Natural killer cell treated with Interleukin-12 subunit alpha and Interleukin-12 subunit beta and Interleukin-15 and Interleukin-18, amount 100 ng/mL, for 72 hours (primary cell): ENCODE measurements at regions not wholly inside any gene's neighbourhood (a gene's known extent, or its start where the extent isn't known, plus 50 kb on each side); places are given as distances from the start of the nearest gene placed in this dataset.
A peak's percentile ranks its signal among the peaks of the same experiment; 100 is the strongest.

Experiments used
- ATAC-seq, 2 donors: fragments of 150-1000 bp; cut with Tn5 transposase in 1 of 2; sonication (Bioruptor Pico), chemical (Tn5 transposase) in 1 of 2; 2 replicates each; pipeline ENCODE4 v1.10.0; 2021
- DNase-seq: peaks from one replicate; pipeline ENCODE4 v3.0.0; 2022; ENCODE audit warnings: low spot score
- H3K27ac Mint-ChIP-seq, 2 donors: 1 replicate in 1 of 2; 2 replicates in 1 of 2; pipeline ENCODE4 v1.8.0; 2022; ENCODE audit warnings: mixed read lengths in 2 of 2, mild to moderate bottlenecking in 1 of 2, moderate library complexity in 1 of 2
- H3K27me3 Mint-ChIP-seq, 2 donors: 1 replicate in 1 of 2; 2 replicates in 1 of 2; pipeline ENCODE4 v1.8.0; 2022; ENCODE audit warnings: mixed read lengths in 2 of 2
- H3K36me3 Mint-ChIP-seq: one replicate; pipeline ENCODE4 v1.8.0; 2022; ENCODE audit warnings: mixed read lengths
- H3K4me1 Mint-ChIP-seq, 2 donors: 1 replicate in 1 of 2; 2 replicates in 1 of 2; pipeline ENCODE4 v1.8.0; 2022; ENCODE audit warnings: low read depth in 2 of 2, mixed read lengths in 2 of 2, mild to moderate bottlenecking in 1 of 2
- H3K4me3 Mint-ChIP-seq: one replicate; pipeline ENCODE4 v1.8.0; 2022; ENCODE audit warnings: mixed read lengths
- H3K9me3 Mint-ChIP-seq: 2 replicates; pipeline ENCODE4 v1.8.0; 2022; ENCODE audit warnings: mixed read lengths

DNA sequence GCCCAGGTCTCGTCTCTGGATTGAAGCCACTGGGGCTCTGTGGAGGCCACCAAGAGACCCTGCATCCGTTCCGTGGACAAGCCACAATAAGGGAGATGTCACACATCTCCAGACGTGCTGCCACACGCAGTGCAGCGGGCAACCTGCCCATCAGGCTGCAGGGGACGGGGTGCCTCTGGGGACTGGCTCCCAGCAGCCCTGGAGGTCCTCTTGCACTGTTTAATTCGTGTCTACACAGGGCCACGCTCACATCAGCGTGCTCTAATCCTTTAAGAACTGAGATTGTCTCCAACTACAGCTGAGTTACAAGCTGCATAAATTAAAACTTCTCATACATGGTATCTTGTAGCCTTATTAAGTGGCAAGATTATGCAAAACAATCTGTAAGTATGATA is 1232.2 kb downstream of the BRD1 start:
- no peaks in the 10 kb centered on the region for H3K9me3 Mint-ChIP-seq
- no peak for ATAC-seq
- H3K4me1 Mint-ChIP-seq: no peaks in the 10 kb centered on the region
- no peaks in the 10 kb centered on the region for H3K36me3 Mint-ChIP-seq
- DNase-seq: no peak
- no peak overlapping the region for H3K27ac Mint-ChIP-seq
- H3K27me3 Mint-ChIP-seq: no peaks in the 10 kb centered on the region
- H3K4me3 Mint-ChIP-seq: no peak overlapping the region

DNA sequence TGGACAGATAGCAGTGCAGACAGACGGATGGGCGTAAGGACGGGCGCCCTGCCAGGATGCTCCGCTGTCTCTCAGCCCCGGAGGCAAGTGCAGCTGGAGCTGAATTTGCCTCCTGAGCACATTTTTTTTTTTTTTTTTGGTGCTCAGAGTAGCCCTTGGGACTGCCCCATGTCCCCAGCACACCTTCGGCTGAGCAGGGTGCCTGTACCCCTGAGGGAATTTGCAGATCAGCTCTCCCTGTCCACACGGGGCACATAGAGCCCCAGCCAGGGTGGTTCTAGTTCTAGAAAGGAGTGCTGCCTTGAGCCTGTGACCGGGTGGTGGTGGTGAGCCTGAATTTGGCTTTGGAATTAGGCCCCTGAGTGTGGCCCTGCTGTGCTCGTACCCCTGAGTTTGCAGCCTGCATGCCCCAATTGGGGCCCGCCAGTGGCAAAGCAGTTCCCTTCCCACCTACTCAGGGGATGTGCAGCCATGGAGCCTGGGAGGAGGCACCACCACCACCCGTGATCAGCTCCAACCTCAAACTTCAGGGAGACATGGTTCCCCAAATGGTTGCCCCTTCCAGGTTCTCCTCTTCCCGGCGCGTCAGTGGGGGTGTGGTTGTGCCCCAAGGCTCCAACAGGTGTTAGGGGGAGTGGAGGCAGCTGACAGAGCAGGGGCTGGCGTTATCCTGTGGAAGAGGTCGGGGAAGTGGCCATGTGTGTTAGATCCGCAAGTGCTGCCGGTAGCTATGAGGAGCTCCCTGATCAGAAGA is 1232.7 kb downstream of the BRD1 start:
- no peaks in the 10 kb centered on the region for H3K9me3 Mint-ChIP-seq
- H3K27ac Mint-ChIP-seq: no peak overlapping the region
- DNase-seq (no peak), ATAC-seq (no peak)
- no peaks in the 10 kb centered on the region for H3K4me1 Mint-ChIP-seq
- no peak overlapping the region for H3K4me3 Mint-ChIP-seq
- H3K36me3 Mint-ChIP-seq: no peaks in the 10 kb centered on the region
- no peaks in the 10 kb centered on the region for H3K27me3 Mint-ChIP-seq

- peak in 1 of 2 donors; percentile 12 for ATAC-seq
- no peak overlapping the region for H3K4me3 Mint-ChIP-seq
- no peak for DNase-seq
- H3K36me3 Mint-ChIP-seq: no peaks in the 10 kb centered on the region
- no peaks in the 10 kb centered on the region for H3K27me3 Mint-ChIP-seq
- no peaks in the 10 kb centered on the region for H3K4me1 Mint-ChIP-seq
- no peak overlapping the region for H3K27ac Mint-ChIP-seq
- H3K9me3 Mint-ChIP-seq: no peaks in the 10 kb centered on the region
Observed at GRCh38 chr22:48594016-48594756, 1233.5 kb downstream of the BRD1 start.

DNA sequence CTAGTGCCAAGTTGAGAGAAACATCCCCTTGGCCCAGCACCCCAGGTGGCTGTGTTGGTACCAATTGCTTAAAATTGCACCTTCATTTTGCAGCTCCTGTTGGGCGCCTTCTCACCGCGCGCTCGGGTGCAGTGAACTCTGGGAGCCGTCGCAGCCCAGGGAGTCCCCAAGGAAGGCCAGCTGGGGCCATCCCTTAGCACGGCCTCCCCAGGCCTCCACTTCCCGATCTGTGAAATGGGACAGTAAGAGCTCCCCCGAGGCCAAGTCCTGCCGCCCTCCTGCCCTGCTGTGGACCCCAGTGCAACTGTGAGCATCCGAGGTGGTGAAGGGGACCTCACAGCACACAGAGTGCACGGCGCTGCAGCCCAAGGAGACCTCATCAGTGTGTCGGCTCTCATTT is 1234.1 kb downstream of the BRD1 start:
- H3K36me3 Mint-ChIP-seq: no peaks in the 10 kb centered on the region
- H3K4me1 Mint-ChIP-seq: no peaks in the 10 kb centered on the region
- H3K27ac Mint-ChIP-seq: no peak overlapping the region
- DNase-seq (no peak), ATAC-seq (no peak)
- H3K4me3 Mint-ChIP-seq: no peak overlapping the region
- H3K27me3 Mint-ChIP-seq: no peaks in the 10 kb centered on the region
- H3K9me3 Mint-ChIP-seq: no peaks in the 10 kb centered on the region

- Mint-ChIP-seq H3K36me3 (no peaks in the 10 kb centered on the region), H3K9me3 (no peaks in the 10 kb centered on the region), H3K27me3 (no peaks in the 10 kb centered on the region), H3K27ac (no peak overlapping the region), H3K4me3 (no peak overlapping the region), H3K4me1 (no peaks in the 10 kb centered on the region)
- DNase-seq: no peak
- no peak for ATAC-seq
Observed at GRCh38 chr22:48592931-48593330, 1234.7 kb downstream of the BRD1 start.

DNA sequence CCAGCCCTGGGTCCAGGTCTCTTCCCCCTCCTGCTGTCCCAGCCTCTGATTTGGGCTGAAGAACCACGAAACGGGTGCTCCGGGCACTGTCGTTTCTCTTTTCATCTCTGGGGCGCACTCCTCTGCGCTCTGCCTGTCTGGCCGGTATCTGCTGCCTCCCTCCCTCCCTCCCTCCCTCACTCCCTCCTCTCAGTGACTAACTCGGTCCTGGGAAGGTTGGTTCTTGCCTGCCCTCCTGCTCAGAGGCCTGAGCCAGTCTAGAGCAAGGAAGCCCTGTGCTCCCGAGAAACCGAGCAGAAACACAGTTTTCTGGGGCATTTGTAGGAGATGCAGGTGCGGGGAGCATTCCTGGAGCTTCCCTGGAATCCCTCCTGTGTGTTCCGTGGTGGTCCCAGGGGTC is 1235.2 kb downstream of the BRD1 start:
- H3K9me3 Mint-ChIP-seq: no peaks in the 10 kb centered on the region
- no peaks in the 10 kb centered on the region for H3K36me3 Mint-ChIP-seq
- H3K27ac Mint-ChIP-seq: no peak overlapping the region
- H3K4me1 Mint-ChIP-seq: no peaks in the 10 kb centered on the region
- H3K4me3 Mint-ChIP-seq: no peak overlapping the region
- no peaks in the 10 kb centered on the region for H3K27me3 Mint-ChIP-seq
- ATAC-seq: no peak
- no peak for DNase-seq

DNA sequence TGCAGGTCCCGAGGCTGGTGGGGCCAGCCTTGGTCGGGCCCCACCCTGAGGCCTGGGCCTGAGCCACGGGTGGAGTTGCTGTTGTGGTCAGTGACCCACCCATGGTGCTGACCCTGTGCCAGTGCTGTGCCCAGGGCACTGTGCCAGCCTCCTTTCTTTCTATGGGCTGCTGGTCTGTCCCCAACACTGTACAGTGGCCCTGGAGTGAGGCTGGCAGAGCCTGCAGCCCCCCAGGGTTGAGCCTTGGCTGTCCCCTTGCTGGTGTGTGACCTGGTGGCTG is 1235.7 kb downstream of the BRD1 start:
- Mint-ChIP-seq H3K4me1 (no peaks in the 10 kb centered on the region), H3K9me3 (no peaks in the 10 kb centered on the region), H3K4me3 (no peak overlapping the region), H3K27ac (no peak overlapping the region), H3K27me3 (no peaks in the 10 kb centered on the region), H3K36me3 (no peaks in the 10 kb centered on the region)
- ATAC-seq (peak in 1 of 2 donors; percentile 6), DNase-seq (no peak)

DNA sequence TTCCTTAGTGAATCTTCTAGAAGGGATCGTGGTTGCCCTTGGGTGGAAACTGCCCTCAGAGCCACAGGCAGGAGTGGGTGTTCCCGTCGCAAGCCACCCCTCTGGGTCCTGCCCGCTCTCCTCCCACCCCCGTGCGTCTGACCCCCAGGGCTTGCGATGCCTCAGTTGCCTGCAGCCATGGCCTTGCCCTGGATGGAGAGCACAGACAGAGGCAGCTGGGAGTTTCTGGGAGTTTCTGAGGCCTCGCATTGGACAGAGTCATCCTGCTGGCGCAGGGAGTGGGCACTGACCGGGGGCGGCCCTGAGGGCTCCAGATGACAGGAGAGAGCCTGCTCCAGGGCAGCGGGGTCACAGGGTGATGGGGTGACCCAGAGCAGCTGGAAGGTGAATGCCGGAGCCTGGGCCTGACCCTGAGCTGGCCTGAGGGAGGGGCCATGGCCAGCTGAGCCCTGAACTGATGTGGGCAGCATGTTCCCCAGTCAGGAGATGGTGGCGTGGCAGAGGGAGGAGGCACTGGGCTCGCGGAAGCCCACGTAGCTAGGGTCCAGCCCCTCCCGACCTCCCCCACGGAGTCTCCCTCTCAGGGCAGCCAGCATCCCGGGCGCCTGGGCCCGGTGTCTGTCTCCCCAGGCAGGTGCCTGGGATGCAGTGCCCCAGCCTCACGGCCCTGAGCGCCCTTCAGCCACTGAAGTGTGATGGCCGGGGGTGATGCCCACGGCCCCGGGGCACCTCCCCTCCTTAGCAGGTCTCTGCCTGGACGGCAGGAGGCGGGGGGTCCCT is 1236.2 kb downstream of the BRD1 start:
- Mint-ChIP-seq H3K27me3 (no peaks in the 10 kb centered on the region), H3K4me1 (no peaks in the 10 kb centered on the region), H3K4me3 (no peak overlapping the region), H3K27ac (no peak overlapping the region), H3K9me3 (no peaks in the 10 kb centered on the region), H3K36me3 (no peaks in the 10 kb centered on the region)
- no peak for ATAC-seq
- no peak for DNase-seq

DNA sequence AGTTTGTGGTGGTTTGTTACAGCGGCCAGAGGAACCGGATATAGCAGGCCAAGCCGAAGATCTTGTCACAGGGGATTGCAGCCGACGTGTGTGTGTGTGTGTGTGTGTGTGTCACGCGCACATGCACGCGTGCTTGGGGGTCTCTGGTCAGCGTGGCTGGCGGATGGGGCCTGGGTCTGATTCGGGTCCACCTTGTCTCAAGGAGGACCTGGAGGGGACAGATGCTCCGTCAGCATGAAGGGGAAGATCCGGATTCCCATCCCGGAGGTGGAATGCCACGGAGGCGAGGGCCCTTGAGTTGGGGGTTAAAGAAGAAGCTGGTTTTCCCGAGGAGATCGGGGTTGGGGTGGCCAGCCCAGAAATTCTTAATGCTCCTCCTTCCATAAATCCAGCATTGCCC is 1237.8 kb downstream of the BRD1 start:
- H3K4me3 Mint-ChIP-seq: no peak overlapping the region
- no peak for ATAC-seq
- DNase-seq: no peak
- H3K27me3 Mint-ChIP-seq: no peaks in the 10 kb centered on the region
- H3K4me1 Mint-ChIP-seq: no peaks in the 10 kb centered on the region
- H3K9me3 Mint-ChIP-seq: no peaks in the 10 kb centered on the region
- no peaks in the 10 kb centered on the region for H3K36me3 Mint-ChIP-seq
- H3K27ac Mint-ChIP-seq: no peak overlapping the region

DNA sequence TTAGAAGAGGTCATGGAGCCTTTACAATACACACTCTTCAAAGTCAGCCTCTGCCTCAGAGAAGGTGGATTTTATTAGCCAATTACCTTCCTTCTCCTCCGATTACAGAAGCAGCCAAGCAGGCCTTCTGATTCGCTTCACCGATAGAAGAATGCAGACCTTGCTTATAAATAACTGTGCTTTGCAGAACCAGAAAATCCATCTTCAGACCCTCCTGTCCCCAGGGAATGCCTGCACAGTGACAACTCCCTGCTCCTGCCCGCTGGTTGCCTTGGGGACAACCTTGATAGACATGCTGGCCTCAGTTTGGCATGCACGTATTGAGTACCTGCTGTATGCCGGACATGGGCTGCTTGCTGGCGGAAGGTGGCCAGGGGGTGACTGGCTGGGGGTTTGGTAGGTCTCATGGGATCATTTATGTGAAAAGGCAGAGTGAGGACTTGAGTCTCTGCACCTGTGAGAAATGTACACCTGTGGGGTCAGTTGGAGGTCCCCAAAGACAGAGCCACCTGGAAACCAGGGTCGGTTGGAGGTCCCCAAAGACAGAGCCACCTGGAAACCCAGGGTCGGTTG is 1238.7 kb downstream of the BRD1 start:
- no peak overlapping the region for H3K4me3 Mint-ChIP-seq

GRCh38 chr22:48588151-48588877 is 1239.4 kb downstream of the BRD1 start:
- no peak for ATAC-seq

More for the DNA sequence above, 1238.7 kb downstream of the BRD1 start:
- ATAC-seq (no peak), DNase-seq (no peak)
- H3K36me3 Mint-ChIP-seq: no peaks in the 10 kb centered on the region
- H3K27ac Mint-ChIP-seq: no peak overlapping the region
- no peaks in the 10 kb centered on the region for H3K4me1 Mint-ChIP-seq
- no peaks in the 10 kb centered on the region for H3K27me3 Mint-ChIP-seq
- H3K9me3 Mint-ChIP-seq: no peaks in the 10 kb centered on the region

GRCh38 chr22:48587236-48587865 is 1240.3 kb downstream of the BRD1 start:
- H3K9me3 Mint-ChIP-seq: no peaks in the 10 kb centered on the region
- H3K4me3 Mint-ChIP-seq: no peak overlapping the region
- ATAC-seq (no peak), DNase-seq (no peak)
- no peaks in the 10 kb centered on the region for H3K27me3 Mint-ChIP-seq
- no peak overlapping the region for H3K27ac Mint-ChIP-seq
- no peaks in the 10 kb centered on the region for H3K4me1 Mint-ChIP-seq
- H3K36me3 Mint-ChIP-seq: no peaks in the 10 kb centered on the region

More at GRCh38 chr22:48588151-48588877, 1239.4 kb downstream of the BRD1 start:
- Mint-ChIP-seq H3K9me3 (no peaks in the 10 kb centered on the region), H3K27me3 (no peaks in the 10 kb centered on the region), H3K4me1 (no peaks in the 10 kb centered on the region), H3K27ac (no peak overlapping the region), H3K4me3 (no peak overlapping the region), H3K36me3 (no peaks in the 10 kb centered on the region)
- no peak for DNase-seq

DNA sequence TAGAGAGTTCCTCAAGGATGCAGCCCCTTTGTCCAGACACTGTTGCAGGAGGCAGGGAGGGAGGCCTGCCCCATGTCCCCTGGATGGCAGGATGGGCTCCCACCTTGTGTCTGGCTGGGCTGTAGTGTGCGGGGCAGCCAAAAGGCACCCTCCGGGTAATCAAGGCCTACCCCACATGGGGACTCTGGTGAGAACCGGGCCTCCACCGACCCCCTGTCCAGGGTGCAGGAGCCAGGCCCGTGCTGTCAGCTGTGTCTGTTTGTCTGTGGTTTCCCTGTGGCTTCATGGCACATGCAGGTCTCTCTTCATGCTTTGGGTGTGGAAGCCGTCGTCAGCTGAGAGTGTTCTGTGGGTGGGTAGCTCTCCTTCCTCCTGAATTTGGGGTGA is 1240.9 kb downstream of the BRD1 start:
- Mint-ChIP-seq H3K27me3 (no peaks in the 10 kb centered on the region), H3K27ac (no peak overlapping the region), H3K9me3 (no peaks in the 10 kb centered on the region), H3K4me1 (no peaks in the 10 kb centered on the region), H3K36me3 (no peaks in the 10 kb centered on the region), H3K4me3 (no peak overlapping the region)
- DNase-seq (no peak), ATAC-seq (no peak)
